OCI-LY1 (cell line): ENCODE measurements at regions not wholly inside any gene's neighbourhood (a gene's known extent, or its start where the extent isn't known, plus 50 kb on each side); places are given as distances from the start of the nearest gene placed in this dataset.

Experiments
- H2AFZ ChIP-seq: fragments of 200-600 bp; sonication (generic), shearing (Covaris generic); 2 replicates; pipeline ENCODE4 v1.6.0; 2014; ENCODE audit warnings: antibody characterized with exemption, mild to moderate bottlenecking, low read length
- H3F3A ChIP-seq: fragments of 200-600 bp; sonication (generic), shearing (Covaris generic); 2 replicates; pipeline ENCODE4 v1.6.0; 2014; ENCODE audit warnings: mild to moderate bottlenecking, antibody characterized with exemption, low read length, moderate library complexity; ENCODE audit not compliant: insufficient read depth
- H3K27ac ChIP-seq: fragments of 200-600 bp; sonication (generic); 2 replicates; pipeline ENCODE4 v1.5.1; 2014; ENCODE audit warnings: low read length, mixed run types, mild to moderate bottlenecking, low read depth; ENCODE audit not compliant: poor library complexity, severe bottlenecking
- H3K27me3 ChIP-seq: fragments of 200-600 bp; sonication (generic); 2 replicates; pipeline ENCODE4 v1.6.0; 2014; ENCODE audit warnings: antibody characterized with exemption, mild to moderate bottlenecking, low read length, moderate library complexity; ENCODE audit not compliant: insufficient read depth
- H3K36me3 ChIP-seq: fragments of 200-600 bp; sonication (generic); 2 replicates; pipeline ENCODE4 v1.6.1; 2014; ENCODE audit warnings: mild to moderate bottlenecking, antibody characterized with exemption, low read length, moderate library complexity, mixed read lengths; ENCODE audit not compliant: insufficient read depth
- H3K4me1 ChIP-seq: fragments of 200-600 bp; sonication (generic); 2 replicates; pipeline ENCODE4 v1.5.1; 2014; ENCODE audit warnings: mild to moderate bottlenecking, low read length, moderate library complexity; ENCODE audit not compliant: insufficient read depth, severe bottlenecking
- H3K4me2 ChIP-seq: fragments of 200-600 bp; sonication (generic), shearing (Covaris generic); 2 replicates; pipeline ENCODE4 v1.6.1; 2014; ENCODE audit warnings: low read length
- H3K4me3 ChIP-seq: fragments of 200-600 bp; sonication (generic); 2 replicates; pipeline ENCODE4 v1.5.1; 2014; ENCODE audit warnings: low read length, low read depth, mild to moderate bottlenecking, mixed read lengths; ENCODE audit not compliant: poor library complexity, severe bottlenecking
- H3K79me2 ChIP-seq: fragments of 200-600 bp; shearing (Covaris generic); 2 replicates; pipeline ENCODE4 v1.6.1; 2016; ENCODE audit warnings: mixed run types, low read length, mixed read lengths; ENCODE audit not compliant: insufficient read depth
- H3K9ac ChIP-seq: fragments of 200-600 bp; sonication (generic), shearing (Covaris generic); 2 replicates; pipeline ENCODE4 v1.6.1; 2014; ENCODE audit warnings: mild to moderate bottlenecking, low read length, mixed read lengths
- H3K9me2 ChIP-seq: fragments of 200-600 bp; sonication (generic), shearing (Covaris generic); 2 replicates; pipeline ENCODE4 v1.6.1; 2014; ENCODE audit warnings: low read depth, mild to moderate bottlenecking, low read length, mixed read lengths
- H3K9me3 ChIP-seq: fragments of 200-600 bp; shearing (Covaris generic); 2 replicates; pipeline ENCODE4 v1.6.1; 2014; ENCODE audit warnings: low read length, mixed read lengths
- H4K20me1 ChIP-seq: fragments of 200-600 bp; sonication (generic), shearing (Covaris generic); 2 replicates; pipeline ENCODE4 v1.6.0; 2016; ENCODE audit warnings: mild to moderate bottlenecking, low read length; ENCODE audit not compliant: insufficient read depth
- EZH2 ChIP-seq: fragments of 200-600 bp; sonication (generic), shearing (Covaris generic); IDR thresholded peaks from 2 replicates; pipeline ENCODE4 v1.8.0; 2017; ENCODE audit warnings: borderline replicate concordance, mixed run types, mild to moderate bottlenecking, antibody characterized with exemption, low read length, moderate library complexity, mixed read lengths
- TF ChIP-seq, protein P1 (sequence below): fragments of 200-600 bp; sonication (generic), shearing (Covaris generic); IDR thresholded peaks from 2 replicates; pipeline ENCODE4 v1.5.1; 2017; ENCODE audit warnings: mild to moderate bottlenecking, antibody characterized with exemption, low read length, moderate library complexity, mixed read lengths

DNA sequence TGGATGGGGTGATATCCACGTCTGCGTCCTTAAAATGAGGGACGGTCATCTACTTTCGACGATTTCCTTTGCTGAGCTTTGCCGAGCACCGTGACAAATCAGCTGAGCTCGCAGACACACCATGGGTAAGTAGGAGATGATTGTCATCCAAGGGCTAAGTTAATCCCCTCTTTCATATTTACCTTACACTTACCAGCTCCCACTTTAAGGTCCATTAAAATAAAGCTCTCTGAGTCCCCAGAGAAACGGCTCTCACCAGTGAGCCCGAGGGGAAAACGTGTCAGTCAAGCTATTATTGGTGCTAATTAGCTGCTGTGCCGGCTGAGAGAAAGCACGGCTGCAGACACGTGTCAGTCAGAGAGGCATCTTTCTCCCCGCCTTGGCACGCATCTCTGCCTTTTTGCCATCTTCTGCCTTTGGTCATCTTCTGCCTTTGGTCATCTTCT lies 72.2 kb downstream of the CRLF2 start:
- no peak for TF ChIP-seq EZH2
- TF ChIP-seq, protein P1, sequence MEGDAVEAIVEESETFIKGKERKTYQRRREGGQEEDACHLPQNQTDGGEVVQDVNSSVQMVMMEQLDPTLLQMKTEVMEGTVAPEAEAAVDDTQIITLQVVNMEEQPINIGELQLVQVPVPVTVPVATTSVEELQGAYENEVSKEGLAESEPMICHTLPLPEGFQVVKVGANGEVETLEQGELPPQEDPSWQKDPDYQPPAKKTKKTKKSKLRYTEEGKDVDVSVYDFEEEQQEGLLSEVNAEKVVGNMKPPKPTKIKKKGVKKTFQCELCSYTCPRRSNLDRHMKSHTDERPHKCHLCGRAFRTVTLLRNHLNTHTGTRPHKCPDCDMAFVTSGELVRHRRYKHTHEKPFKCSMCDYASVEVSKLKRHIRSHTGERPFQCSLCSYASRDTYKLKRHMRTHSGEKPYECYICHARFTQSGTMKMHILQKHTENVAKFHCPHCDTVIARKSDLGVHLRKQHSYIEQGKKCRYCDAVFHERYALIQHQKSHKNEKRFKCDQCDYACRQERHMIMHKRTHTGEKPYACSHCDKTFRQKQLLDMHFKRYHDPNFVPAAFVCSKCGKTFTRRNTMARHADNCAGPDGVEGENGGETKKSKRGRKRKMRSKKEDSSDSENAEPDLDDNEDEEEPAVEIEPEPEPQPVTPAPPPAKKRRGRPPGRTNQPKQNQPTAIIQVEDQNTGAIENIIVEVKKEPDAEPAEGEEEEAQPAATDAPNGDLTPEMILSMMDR: no peak

DNA sequence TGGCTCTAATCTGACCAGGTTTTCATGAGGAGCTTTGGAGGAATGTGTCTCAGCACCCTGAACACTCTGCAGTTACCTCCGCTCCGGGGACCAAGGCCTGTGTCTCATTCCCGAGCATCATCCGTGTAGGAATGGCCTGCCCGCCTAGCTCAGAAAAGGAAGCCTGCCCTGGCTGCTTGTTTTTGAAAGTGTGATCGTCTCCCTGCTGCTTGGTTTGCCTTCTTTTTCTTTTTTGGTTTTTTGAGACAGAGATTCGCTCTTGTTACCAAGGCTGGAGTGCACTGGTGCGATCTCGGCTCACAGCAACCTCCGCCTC lies 73.3 kb downstream of the CRLF2 start:
- Histone ChIP-seq H3K79me2 (no peaks in the 10 kb centered on the region), H3K4me1 (no peaks in the 10 kb centered on the region), H3K27me3 (no peaks in the 10 kb centered on the region), H3K9me2 (no peaks in the 10 kb centered on the region), H2AFZ (no peak overlapping the region), H3F3A (no peaks in the 10 kb centered on the region), H3K9me3 (no peaks in the 10 kb centered on the region), H3K27ac (no peak overlapping the region), H3K9ac (no peak overlapping the region), H3K4me2 (no peak overlapping the region), H4K20me1 (no peaks in the 10 kb centered on the region), H3K36me3 (no peaks in the 10 kb centered on the region), H3K4me3 (no peak overlapping the region)
- TF ChIP-seq, protein P1: no peak
- no peak for TF ChIP-seq EZH2

More for the DNA sequence above, 72.2 kb downstream of the CRLF2 start:
- H3K9ac ChIP-seq: no peak overlapping the region
- H4K20me1 ChIP-seq: no peaks in the 10 kb centered on the region
- no peaks in the 10 kb centered on the region for H3K36me3 ChIP-seq
- H3F3A ChIP-seq: no peaks in the 10 kb centered on the region
- no peak overlapping the region for H2AFZ ChIP-seq
- no peak overlapping the region for H3K4me3 ChIP-seq
- H3K79me2 ChIP-seq: no peaks in the 10 kb centered on the region
- H3K4me2 ChIP-seq: no peak overlapping the region
- H3K27me3 ChIP-seq: no peaks in the 10 kb centered on the region
- H3K9me3 ChIP-seq: no peaks in the 10 kb centered on the region
- H3K4me1 ChIP-seq: no peaks in the 10 kb centered on the region
- no peaks in the 10 kb centered on the region for H3K9me2 ChIP-seq
- no peak overlapping the region for H3K27ac ChIP-seq

DNA sequence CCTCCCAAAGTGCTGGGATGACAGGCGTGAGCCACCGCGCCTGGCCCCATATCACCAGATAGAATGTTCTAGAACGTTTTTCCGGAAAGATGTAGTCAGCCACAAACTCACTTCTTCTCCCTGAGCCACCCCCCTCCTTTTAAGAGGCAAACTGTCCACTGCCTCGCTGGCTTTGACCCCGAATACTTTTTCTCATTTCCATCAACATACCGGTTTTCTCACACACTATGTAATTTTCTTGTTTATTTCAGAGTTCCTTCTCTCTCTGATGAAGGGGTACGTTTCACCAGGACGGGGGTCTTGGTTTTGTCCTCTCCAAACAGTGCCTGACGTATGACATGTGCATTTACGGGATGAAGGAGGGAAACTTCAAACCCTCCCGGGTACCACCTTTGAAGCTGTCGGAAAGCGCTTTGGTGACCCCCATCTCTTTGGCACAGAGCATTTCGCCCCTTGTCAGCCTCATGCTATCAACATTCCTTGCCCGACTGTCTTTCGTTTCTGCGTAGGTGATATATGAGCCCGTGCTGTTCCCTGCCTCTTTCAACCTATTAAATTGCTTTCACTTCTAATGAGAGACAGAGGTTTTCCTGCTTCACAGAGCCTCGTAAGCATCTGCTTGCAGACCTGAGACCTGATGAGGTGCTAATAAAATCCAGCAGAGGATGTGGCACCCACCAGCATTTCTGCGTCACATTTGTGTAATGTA lies 73.8 kb downstream of the CRLF2 start:
- no peaks in the 10 kb centered on the region for H3K27me3 ChIP-seq
- H3K9me3 ChIP-seq: no peaks in the 10 kb centered on the region
- H4K20me1 ChIP-seq: no peaks in the 10 kb centered on the region
- no peak overlapping the region for H3K4me2 ChIP-seq
- no peak overlapping the region for H2AFZ ChIP-seq
- no peak for TF ChIP-seq EZH2
- TF ChIP-seq, protein P1: no peak
- H3F3A ChIP-seq: no peaks in the 10 kb centered on the region
- no peaks in the 10 kb centered on the region for H3K4me1 ChIP-seq
- H3K27ac ChIP-seq: no peak overlapping the region
- no peaks in the 10 kb centered on the region for H3K79me2 ChIP-seq
- H3K9me2 ChIP-seq: no peaks in the 10 kb centered on the region
- no peak overlapping the region for H3K4me3 ChIP-seq
- no peak overlapping the region for H3K9ac ChIP-seq
- no peaks in the 10 kb centered on the region for H3K36me3 ChIP-seq
